ENCODE measurements at regions not wholly inside any gene's neighbourhood (a gene's known extent, or its start where the extent isn't known, plus 50 kb on each side); places are given as distances from the start of the nearest gene placed in this dataset.

GRCh38 chr7:80039251-80039884, 95.3 kb upstream of the GNAI1 start:
- Histone ChIP-seq H3K27ac (no peak overlapping the region), H3K4me3 (no peak overlapping the region), H3K27me3 (replicated peaks; ENCODE audit: insufficient read depth) (no peaks in the 10 kb centered on the region), H3K9me3 (no peaks in the 10 kb centered on the region), H3K36me3 (no peaks in the 10 kb centered on the region), H3K4me1 (replicated peaks) (no peaks in the 10 kb centered on the region)
- intact Hi-C loops (cut with DNase I) = no loop called here
- no peak for TF ChIP-seq POLR2AphosphoS5 (IDR thresholded peaks at IDR 0.05)
- TF ChIP-seq POLR2A (IDR thresholded peaks at IDR 0.05) = no peak
- TF ChIP-seq, protein P1, sequence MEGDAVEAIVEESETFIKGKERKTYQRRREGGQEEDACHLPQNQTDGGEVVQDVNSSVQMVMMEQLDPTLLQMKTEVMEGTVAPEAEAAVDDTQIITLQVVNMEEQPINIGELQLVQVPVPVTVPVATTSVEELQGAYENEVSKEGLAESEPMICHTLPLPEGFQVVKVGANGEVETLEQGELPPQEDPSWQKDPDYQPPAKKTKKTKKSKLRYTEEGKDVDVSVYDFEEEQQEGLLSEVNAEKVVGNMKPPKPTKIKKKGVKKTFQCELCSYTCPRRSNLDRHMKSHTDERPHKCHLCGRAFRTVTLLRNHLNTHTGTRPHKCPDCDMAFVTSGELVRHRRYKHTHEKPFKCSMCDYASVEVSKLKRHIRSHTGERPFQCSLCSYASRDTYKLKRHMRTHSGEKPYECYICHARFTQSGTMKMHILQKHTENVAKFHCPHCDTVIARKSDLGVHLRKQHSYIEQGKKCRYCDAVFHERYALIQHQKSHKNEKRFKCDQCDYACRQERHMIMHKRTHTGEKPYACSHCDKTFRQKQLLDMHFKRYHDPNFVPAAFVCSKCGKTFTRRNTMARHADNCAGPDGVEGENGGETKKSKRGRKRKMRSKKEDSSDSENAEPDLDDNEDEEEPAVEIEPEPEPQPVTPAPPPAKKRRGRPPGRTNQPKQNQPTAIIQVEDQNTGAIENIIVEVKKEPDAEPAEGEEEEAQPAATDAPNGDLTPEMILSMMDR (IDR thresholded peaks at IDR 0.05) = no peak
- 30% methylated on average over 5 of the region's 5 CpGs for WGBS
- no peak for DNase-seq (ENCODE audit: low spot score)

DNA sequence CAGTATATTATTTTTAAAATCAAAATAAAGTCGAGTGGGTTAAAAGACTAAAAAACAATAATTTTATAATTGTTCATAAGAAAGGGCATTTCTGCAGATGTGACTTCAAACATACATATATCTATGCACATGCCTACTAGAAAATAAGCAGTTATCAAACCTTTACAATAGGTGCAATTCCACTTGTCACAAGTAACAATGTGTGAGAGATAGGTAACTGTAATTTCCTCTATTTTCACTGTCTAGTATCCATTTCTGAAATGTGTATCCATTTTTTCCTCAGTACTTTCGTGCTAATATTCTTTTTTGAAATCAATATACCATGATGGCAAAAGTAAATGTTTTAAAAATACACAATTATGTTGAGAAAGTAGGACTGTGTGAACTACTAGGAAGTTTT, 96.9 kb upstream of the GNAI1 start:
- H3K27me3 ChIP-seq (replicated peaks; ENCODE audit: insufficient read depth) = no peaks in the 10 kb centered on the region
- DNase-seq (ENCODE audit: low spot score) = no peak
- H3K4me1 ChIP-seq (replicated peaks) = no peaks in the 10 kb centered on the region
- no peaks in the 10 kb centered on the region for H3K9me3 ChIP-seq
- 85% methylated on average over 2 of the region's 2 CpGs for WGBS
- H3K36me3 ChIP-seq = no peaks in the 10 kb centered on the region
- intact Hi-C loops (cut with DNase I) = no loop called here
- TF ChIP-seq POLR2AphosphoS5 (IDR thresholded peaks at IDR 0.05) = no peak
- TF ChIP-seq, protein P1 (IDR thresholded peaks at IDR 0.05) = no peak
- TF ChIP-seq POLR2A (IDR thresholded peaks at IDR 0.05) = no peak
- no peak overlapping the region for H3K27ac ChIP-seq
- H3K4me3 ChIP-seq = no peak overlapping the region

GRCh38 chr7:80036107-80036506, 98.5 kb upstream of the GNAI1 start:
- no peak for DNase-seq (ENCODE audit: low spot score)
- TF ChIP-seq, protein P1 (IDR thresholded peaks at IDR 0.05) = no peak
- no peak for TF ChIP-seq POLR2A (IDR thresholded peaks at IDR 0.05)
- no peak for TF ChIP-seq POLR2AphosphoS5 (IDR thresholded peaks at IDR 0.05)
- intact Hi-C loops (cut with DNase I) = no loop called here
- H3K27me3 ChIP-seq (replicated peaks; ENCODE audit: insufficient read depth) = no peaks in the 10 kb centered on the region
- no peak overlapping the region for H3K4me3 ChIP-seq
- no peaks in the 10 kb centered on the region for H3K4me1 ChIP-seq (replicated peaks)
- H3K36me3 ChIP-seq = no peaks in the 10 kb centered on the region
- H3K27ac ChIP-seq = no peak overlapping the region
- 74% methylated on average over 2 of the region's 2 CpGs for WGBS
- H3K9me3 ChIP-seq = no peaks in the 10 kb centered on the region

DNA sequence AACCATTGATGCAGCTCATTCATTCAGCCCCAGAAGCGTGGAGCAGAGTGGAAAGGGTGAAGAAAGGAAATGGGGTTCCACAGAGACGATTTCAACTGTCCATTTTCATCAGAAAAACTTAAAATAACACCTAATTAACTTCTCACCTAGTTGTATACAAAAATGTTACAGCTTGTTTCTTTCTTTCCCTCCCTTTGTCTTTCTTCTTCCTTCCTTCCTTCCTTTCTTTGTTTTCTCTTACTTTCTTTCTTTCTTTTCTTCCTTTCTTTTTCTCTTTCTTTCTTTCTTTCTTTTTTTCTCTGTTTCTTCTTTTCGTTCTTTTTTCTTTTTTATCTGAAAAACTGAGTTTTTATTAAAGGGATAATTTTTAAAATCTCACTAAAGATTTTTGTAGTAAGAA, 105.9 kb upstream of the GNAI1 start:
- Histone ChIP-seq H3K36me3 (no peaks in the 10 kb centered on the region), H3K9me3 (no peaks in the 10 kb centered on the region), H3K4me1 (replicated peaks) (no peaks in the 10 kb centered on the region), H3K4me3 (no peak overlapping the region), H3K27ac (no peak overlapping the region), H3K27me3 (replicated peaks; ENCODE audit: insufficient read depth) (no peaks in the 10 kb centered on the region)
- DNase-seq (ENCODE audit: low spot score) = no peak
- 68% methylated on average over 3 of the region's 3 CpGs for WGBS
- TF ChIP-seq POLR2A (IDR thresholded peaks at IDR 0.05) (no peak), POLR2AphosphoS5 (IDR thresholded peaks at IDR 0.05) (no peak)
- TF ChIP-seq, protein P1 (IDR thresholded peaks at IDR 0.05) = no peak
- intact Hi-C loops (cut with DNase I) = no loop called here

DNA sequence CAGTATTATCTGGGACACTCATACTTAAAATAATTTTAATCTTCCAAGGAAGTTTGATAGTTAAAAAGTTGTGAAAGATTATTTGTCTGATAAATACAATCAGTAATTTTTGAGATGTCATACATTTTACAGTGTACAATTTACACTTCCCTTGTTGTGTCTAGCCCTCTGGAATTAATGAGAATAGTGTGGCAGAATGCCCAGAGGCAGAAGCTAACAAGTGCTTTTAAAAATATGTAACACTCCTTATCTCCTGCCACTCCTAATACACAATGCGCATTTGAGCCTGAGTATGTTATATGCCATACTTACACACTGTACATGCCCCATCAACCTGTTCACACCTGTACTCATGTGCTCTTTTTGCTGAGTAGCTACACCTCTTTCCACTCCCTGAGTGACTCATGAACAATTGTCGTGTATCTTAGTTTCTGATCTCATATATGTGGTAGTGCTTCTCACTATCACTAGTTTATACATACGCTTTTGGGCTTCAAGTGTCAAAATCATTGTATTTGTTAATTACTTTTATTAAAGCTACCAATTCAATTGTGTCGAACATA, 106.9 kb upstream of the GNAI1 start:
- Histone ChIP-seq H3K27ac (no peak overlapping the region), H3K27me3 (replicated peaks; ENCODE audit: insufficient read depth) (no peaks in the 10 kb centered on the region), H3K36me3 (no peaks in the 10 kb centered on the region), H3K4me3 (no peak overlapping the region), H3K4me1 (replicated peaks) (no peaks in the 10 kb centered on the region), H3K9me3 (no peaks in the 10 kb centered on the region)
- TF ChIP-seq POLR2AphosphoS5 (IDR thresholded peaks at IDR 0.05) (no peak), POLR2A (IDR thresholded peaks at IDR 0.05) (no peak)
- TF ChIP-seq, protein P1 (IDR thresholded peaks at IDR 0.05) = no peak
- DNase-seq (ENCODE audit: low spot score) = no peak
- 68% methylated on average over 4 of the region's 4 CpGs for WGBS
- intact Hi-C loops (cut with DNase I) = no loop called here

Data from prostate gland (tissue), 2 donors.